ENCODE measurements at regions not wholly inside any gene's neighbourhood (a gene's known extent, or its start where the extent isn't known, plus 50 kb on each side); places are given as distances from the start of the nearest gene placed in this dataset.

DNA sequence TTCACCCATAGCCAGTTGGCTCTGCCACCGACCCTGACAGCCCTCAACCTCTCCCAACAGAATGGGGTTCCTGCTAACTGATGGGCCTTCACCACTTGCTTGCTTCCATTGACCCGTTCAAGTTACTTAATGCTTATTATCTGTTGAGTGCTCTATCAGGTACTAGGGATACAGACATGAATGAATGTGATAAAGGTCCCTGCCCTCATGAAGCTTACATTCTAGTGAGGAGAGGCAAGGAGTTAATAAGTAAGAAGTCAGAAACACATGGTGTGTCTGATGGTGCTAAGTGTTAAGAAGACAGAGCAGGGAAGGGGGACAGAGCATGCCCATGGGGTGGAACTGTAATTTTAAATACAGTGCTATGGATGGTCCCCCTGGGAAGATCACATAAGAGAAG, 107.5 kb upstream of the JUN start:
- DNase-seq: no peak

GRCh38 chr1:58893257-58893869, 109.5 kb upstream of the JUN start:
- DNase-seq: no peak

DNA sequence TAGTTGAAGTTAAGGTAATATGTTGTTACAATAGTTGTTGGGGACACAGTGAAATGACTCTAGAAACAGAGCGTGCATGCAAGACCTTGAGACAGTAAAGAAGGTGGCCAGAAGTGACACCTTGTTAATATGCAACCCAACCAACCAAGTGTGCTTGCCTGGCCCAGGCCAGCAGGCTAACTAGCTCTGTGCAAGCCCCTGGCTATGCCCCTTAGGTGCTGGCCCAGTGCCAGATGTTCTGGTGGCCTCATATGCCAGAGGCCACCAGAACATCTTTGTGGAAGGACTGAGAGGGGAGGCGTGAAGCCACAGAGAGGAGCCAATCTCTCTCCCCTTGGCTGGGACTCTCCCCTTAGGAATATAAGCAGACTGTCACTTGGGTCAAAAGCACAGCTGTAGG, 111.2 kb upstream of the JUN start:
- no peak for DNase-seq

GRCh38 chr1:58895559-58896145, 111.8 kb upstream of the JUN start:
- no peak for DNase-seq

GRCh38 chr1:58896246-58897183, 112.7 kb upstream of the JUN start:
- no peak for DNase-seq

DNA sequence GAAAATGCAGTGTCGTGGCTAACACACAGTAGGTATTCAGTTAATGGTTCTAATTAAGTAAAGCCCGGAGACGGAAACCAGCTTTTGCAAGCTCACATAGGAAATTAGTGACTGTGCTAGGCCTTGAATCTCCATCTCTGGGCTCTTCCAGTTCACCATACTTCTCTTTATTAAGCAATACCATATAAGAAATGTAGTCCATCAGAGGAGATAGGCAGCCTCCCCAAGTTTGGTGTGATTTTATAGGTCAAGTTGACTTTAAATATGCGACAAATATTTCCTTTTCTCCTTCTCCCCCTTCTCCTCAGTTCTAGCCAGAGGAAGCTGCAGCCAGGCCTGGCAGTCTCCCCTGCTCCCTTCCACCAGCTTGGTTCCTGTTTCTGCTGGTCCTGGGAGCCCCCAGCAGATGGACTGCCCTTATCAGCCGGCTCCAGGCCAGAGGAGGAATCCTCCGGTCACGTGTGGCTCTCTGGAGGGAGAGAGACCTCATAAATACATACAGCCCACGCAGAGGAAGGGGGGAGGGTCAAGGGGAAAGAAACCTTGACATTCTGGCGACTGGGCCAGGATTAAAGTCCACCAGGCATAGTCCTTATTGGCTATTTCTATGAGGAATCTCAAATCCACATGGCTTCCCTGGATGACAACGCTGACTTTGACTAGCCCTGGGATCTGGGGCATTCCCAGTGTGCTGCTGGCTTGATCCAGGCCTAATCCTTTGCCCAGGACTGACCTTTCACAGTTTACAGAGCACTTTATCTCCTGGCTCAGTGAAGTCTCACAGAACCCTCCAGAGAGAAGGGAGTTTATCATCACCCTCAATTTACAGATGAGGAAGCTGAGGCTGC, 115.1 kb upstream of the JUN start:
- DNase-seq: no peak

DNA sequence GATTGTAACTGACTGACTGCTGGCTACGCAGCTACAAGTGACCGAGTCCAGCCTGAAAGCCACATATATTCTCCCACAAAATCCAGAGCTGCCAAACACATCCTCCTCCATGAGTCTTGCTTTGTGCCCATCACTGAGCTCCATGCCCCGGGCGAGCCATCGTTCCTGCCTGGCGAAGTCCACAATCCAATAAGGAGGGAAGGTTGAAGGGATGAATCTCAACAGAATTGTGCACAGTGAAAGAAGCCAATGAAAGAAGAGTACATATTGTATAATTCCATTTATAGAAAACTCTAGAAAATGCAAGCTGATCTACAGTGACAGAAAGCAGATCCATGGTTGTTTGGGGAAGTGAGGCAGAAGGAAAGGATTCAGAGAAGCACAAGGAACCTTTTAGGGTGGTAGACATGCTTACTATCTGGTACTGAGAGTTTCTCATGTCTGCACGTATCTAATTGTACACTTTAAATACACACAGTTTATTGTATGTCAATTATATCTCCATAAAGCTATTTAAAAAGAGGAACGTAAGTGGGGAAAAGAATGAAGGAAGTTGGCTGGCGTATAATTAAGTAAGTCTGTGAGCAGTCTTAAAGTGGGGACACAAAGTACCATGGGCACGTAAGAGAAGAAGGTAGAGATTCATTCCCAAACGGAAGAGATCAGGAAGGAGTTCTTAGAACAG, 115.9 kb upstream of the JUN start:
- DNase-seq: no peak

DNA sequence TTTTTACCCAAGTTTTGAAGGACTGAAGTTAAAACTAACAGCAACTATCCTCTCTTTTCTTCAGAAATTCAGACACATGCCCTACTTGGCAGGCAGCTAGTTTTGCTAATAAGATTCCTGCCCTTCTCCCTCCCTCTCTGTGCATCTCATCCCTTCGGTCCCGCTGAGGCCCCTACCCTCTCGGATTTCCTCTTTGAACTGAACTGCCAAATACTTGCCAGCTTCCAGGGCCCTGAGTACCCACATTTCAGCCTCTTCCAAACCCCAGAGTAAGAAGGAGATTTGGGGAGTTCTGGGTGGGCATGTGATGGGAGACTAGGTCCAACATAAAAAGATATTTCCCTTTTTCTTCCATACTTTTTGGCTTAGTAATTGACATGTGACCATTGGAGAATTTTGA, 116.5 kb upstream of the JUN start:
- no peak for DNase-seq

DNA sequence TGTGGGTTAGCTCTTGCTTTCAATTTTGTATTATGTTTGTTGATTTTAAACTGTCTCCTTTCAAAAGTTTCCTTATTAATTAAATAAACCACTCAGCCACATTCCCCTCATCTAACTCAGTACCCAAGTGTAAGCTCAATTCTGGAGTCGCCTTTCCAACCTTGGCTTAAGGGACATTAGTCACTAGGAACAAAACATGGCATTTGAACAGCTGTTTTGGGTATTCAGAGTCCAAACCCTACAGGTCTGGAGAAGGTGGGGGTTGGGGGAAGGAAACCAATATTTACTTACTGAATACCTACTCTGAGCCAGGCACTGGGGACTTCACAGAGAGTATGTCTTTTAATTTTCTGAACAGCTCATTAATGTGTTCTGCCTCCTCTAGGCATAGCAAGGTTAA, 117.2 kb upstream of the JUN start:
- no peak for DNase-seq

- DNase-seq: no peak
Observed at GRCh38 chr1:58902830-58903513, 119.1 kb upstream of the JUN start.

DNA sequence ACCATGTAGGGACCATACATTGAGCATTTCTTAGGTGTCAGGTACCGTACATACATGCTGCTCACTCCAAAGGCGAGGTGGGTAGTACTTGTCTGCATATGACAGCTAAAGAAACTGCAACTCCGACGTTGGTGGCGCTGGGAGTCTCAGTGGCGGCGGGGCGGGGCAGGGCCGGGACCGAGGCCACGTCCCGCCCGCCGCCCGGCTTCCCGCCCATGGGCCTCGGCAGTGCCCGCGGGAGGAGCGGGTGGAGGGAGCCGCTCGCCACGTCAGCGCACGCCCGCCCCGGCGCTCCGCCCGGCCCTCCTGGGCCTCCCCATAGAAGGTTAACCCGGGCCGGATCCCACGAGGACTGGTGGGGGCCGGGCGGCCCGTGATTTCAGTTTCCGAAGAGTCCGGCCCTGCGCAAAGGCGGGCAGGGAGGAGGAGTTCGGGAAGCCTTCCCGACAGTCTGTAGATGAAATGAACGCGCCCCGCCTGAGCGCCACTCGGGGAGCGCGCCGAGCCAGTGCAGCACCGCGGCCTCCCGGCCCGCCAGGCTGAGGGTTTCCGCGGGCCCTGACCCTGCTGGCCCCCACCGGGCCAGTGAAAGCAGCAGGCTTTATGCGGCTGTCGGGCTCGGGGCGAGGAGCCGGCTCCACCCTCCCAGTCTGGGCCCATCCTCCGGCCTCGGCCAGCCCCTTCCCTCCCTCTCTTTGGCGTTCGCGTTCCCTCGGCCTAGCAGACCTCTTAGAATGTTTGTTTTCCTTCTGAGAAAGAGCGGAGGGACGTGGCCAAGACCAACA, 119.9 kb upstream of the JUN start:
- DNase-seq: peak; percentile 94

DNA sequence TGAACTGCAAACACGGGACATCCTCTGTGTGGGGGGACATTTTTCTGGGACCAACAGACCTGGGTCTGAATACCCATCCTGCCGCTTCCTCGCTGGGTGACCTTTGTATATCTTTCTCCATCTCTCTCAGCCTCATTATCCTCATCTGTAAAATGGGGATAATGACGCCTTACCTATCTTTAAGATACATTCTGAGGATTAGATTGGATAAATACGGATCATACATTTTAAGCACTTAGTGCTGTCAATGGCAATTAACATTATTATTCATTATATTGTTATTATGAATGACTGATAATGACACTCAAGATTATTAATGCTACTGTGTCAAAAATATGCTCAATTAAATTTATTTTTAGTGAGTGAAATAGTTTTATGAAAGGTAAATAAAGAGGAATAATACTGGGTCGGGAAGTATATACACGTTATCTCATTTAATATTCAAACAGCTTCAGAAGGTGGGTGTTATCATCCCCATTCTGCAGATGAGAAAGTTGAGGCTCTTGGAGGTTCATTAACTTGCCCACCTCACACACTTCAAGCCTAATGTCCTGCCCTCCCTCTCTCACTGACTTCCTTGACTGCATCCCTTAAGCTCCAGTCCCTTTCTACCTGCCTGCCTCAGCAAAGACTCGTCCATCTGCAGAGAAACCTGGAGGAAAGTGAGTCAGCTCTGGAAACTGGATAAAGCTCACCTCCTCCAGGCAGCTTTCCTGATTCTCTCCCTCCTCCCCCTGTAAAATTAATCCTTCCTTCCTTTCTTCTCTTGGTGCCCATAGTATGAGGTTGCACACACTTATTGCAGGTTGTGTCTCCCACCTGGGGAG, 120.7 kb upstream of the JUN start:
- DNase-seq: no peak

- DNase-seq: no peak
Observed at GRCh38 chr1:58905126-58905490, 121.3 kb upstream of the JUN start.

DNA sequence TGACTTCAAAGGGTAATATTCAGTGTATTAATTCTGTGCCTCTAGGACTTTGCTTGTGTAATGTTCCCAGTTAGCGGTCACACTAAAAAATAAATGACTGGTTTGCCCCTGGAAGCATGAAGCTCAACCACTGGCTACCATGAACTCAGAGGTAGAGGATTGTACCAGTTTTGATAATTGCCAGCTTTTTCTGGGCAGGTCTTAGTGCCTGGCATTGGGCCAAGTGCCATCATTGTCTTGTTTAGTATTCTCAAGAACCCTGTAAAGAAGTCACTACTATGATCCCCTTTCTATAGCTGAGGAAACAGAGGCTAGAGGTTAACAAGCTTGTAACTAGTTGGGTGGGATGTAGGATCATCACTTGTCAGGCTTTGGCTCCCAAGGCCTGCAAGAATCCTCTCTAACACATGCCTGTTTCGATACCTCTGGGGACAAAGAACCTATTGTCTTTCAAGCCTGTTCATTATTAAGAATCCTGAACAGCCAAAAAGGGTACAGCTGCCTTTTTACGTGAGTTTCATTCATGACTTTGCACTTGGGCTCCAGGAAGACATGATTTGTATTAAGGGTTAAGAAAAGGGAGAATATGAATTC, 121.9 kb upstream of the JUN start:
- DNase-seq: no peak

- no peak for DNase-seq
Observed at GRCh38 chr1:58907398-58907797, 123.6 kb upstream of the JUN start.

- peak; percentile 88 for DNase-seq
Observed at GRCh38 chr1:58908561-58909560, 125.0 kb upstream of the JUN start.

DNA sequence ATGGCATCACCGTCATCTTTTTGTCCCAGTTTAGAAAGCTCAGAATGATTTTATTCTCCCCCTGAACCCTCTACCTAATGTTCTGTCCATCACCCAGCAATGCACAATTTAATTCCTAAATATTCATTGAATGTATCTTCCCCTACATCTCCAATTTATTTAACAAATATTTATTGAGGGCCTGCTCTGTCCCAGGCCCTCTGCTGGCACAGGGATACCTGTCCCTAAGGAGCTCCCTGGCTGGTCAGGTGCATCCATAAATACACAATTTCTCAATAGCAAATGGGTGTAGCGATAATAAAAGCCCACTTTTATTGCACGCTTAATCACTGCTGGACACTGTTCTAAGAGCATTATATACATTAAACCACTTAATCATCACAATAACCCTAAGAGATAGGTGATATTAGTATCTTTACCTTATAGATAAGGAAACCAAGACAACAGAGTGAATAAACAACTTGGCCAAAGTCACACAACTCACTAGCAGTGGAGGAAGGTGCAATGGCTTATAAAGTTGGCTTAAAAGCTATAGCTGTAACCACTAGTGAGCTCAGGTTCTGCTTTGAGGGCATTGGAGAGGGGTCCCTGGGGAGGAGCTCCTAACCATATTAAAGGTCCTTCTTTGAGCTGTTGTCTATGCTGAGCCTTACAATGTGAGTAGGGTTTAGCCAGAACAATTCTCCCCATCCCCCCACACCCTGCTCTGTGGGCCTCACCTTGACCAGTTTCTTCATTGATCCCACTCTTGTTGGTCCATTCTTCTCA, 126.3 kb upstream of the JUN start:
- no peak for DNase-seq
